DMS53 treated with DMSO at 0.1 percent for 48 hours (cell line): ENCODE measurements at regions not wholly inside any gene's neighbourhood (a gene's known extent, or its start where the extent isn't known, plus 50 kb on each side); places are given as distances from the start of the nearest gene placed in this dataset.
"Not testable (repeated sequence)": the region's sequence is repeated elsewhere in the genome, so short reads cannot be mapped to it uniquely, and the experiment has no call there.

ENCODE experiments used
- DNase-seq: peaks from one replicate; lab custom pipeline; 2025; ENCODE audit not compliant: unreplicated experiment; lab: John Stamatoyannopoulos, UW

DNA sequence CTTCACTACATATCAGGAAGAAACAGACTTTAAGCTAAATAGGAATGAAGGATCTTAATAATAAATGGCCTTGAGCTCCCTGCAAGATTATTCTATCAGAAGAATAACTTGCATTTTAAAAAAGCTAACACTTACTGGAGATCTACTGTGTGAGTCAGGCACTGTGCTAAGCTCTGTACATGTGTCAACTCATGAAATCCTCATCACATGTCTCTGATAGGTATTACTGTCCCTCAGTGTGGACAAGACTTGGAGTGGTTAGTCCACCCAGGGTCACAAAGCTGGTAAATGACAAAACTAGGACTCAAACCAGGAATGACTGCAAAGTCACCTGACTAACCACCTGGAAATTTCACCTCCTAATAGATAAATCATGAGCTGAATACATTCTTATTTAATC, 57.1 kb upstream of the KCTD7 start:
- DNase-seq, result no peak

DNA sequence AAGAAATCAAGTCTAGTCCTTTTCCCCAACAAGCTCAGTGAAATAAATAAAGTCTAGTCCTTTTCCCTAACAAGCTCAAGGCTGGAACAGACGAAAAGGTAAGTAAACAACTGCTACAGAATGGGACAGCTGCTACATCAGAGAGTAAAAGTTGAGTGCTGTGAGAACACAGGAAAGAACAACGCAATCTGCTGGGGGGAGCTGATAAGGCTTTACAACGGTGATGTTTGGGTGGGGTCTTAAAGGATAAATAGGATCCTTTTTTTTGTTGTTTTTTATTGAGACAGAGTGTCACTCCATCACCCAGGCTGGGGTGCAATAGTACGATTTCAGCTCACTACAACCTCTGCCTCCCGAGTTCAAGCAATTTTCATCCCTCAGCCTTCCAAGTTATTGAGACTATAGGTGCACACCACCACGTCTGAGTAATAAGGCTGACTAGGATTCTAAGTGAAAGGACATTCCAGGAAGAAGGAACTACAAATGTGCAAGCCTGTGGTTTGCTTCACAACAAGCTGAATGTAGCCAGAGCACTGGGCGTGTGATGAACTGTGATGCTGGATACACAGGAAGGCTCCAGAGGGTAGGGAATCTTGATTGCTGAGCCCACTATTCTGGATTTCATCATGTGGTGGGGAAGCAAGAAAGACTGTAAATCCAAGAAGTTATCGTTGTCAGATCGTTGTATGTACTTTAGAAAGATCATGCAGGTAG, 54.7 kb upstream of the KCTD7 start:
- not testable (repeated sequence) for DNase-seq

DNA sequence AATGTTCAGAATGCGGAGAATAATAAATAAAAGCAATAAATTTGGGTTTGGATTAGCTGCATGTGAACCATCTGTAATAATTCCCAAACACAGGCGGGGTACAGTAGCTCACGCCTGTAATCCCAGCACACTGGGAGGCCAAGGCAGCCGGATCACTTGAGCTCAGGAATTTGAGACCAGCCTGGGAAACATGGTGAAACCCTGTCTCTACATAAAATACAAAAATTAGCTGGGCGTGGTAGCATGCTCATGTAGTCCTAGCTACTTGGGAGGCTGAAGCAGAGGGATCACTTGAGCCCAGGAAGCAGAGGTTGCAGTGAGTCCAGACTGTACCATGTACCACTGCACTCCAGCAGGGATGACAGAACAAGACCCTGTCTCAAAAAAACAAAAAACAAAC, 53.9 kb upstream of the KCTD7 start:
- not testable (repeated sequence) for DNase-seq

DNA sequence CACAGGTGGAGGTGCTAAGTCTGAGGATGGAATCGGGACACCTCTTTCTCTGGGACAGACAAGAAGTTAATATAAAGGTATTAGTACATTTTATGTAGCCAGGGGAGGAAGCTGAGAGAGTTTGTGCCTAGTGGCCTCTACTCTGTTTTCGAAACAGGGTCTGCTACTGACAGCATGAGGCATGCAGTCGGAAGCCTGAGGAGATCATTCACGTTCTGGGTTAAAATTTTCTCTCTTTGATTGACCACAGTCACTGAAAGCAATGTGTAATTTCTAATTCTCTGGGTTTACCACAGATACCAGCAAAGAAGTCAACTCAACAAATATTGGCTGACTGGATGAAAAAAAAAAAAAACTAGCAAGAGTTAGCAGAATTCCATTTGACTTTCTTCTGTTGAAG, 53.3 kb upstream of the KCTD7 start:
- DNase-seq, result no peak

DNA sequence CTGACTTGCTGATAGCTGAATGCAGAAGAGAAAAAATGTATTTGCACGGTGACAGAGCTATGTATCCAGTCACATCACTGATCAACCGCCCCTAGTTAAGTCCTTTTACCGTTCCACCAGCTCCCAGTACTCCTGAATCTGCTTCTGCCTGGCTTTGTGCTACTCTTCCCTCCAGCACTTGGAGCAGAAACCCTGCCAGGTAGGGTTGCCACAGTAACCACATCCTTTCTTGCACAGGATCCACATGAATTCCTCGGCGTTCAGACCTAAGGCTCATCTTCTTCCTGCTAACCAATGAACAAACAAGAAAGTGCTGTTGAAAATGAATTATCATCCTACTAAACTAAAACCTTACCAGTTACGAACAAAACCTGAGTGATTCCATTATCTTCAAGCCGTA, 52.0 kb upstream of the KCTD7 start:
- no peak for DNase-seq
